ENCODE measurements at regions not wholly inside any gene's neighbourhood (a gene's known extent, or its start where the extent isn't known, plus 50 kb on each side); places are given as distances from the start of the nearest gene placed in this dataset.

GRCh38 chr2:217329023-217329431, 469.2 kb upstream of the TNP1 start:
- DNase-seq = no peak

GRCh38 chr2:217328622-217328978, 468.7 kb upstream of the TNP1 start:
- no peak for DNase-seq

DNA sequence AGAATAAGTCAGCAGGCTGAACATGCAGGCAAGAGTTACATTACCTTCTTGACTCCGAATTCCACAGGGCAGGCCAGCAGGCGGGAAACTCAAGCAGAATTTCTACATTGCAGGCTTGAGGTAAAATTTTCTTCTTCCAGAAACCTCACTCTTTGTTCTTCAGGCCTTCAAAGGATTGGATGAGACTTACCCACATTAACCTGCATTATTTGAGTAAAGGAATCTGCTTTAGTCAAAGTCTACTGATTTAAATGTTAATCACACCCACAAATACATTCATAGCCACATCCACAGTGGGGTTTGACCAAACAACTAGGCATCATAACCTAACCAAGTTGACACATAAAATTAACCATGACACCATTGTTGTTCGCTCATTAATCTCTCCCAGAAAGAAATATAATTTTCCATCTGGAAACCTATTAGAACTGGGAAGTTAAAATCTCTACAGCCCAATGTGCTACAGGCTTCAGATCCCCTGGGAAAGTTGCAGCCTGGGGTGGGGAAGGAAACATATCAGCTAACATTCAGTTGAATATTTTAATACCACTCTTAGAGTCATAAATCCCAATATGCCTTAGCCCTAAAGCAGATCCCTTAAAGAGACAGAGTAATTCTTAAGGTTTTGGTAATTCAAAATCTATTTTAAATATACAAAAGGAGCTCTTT, 468.2 kb upstream of the TNP1 start:
- no peak for DNase-seq

DNA sequence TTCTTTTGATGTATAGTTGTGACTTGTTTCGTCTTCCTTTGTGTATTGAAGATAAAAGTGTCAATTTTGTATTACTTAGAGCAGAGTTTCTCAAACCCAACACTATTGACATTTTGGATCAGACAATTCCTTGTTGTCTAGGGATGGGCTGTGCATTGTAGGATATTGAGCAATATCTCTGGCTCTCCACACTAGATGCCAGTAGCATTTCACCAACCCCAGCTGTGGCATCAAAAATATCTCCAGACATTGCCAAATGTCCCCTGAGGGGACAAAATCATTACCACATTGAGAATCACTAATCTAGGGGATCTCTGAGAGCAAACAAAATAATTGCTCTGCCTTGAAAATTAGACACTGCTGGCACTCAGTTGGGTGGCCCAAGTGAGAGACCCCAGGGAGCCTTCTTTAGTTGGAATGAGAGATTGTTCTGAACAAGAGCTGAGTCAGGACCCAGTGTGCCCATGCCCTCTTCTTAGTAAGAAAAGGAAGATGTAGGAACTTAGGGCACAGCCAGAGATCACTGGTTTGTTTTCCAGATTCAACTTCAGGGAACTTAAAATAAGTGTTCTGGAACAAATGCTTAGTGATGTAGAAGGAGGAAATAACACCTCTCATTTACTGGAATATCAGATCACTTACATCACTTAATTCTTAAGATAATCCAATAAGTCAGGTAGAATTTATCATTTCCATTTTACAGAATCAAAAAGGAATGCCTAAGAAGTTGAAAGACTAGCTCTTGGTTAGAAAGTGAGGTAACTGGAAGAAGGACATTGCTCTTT, 466.6 kb upstream of the TNP1 start:
- DNase-seq = no peak

GRCh38 chr2:217325816-217326215, 466.0 kb upstream of the TNP1 start:
- DNase-seq = no peak

- DNase-seq = no peak
Measured at GRCh38 chr2:217325251-217325650, 465.4 kb upstream of the TNP1 start.

DNA sequence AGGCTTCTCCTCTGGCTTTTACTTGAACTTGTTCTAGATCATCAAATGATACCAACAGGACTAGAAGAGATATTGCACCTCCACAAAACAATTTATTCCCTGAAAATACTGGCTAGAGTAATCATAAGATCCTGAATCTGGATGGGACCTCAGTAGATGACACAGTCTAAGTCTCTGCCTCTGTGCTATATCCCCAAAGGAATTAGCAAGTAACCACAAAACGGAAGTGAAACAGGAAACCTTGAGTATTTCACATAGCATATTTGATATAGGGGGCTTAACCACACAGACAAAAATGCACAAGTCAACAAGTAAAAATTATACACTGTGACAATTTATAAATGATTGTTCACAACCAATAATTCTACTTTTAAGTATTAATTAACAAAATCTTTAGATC, 456.9 kb upstream of the TNP1 start:
- DNase-seq = no peak

DNA sequence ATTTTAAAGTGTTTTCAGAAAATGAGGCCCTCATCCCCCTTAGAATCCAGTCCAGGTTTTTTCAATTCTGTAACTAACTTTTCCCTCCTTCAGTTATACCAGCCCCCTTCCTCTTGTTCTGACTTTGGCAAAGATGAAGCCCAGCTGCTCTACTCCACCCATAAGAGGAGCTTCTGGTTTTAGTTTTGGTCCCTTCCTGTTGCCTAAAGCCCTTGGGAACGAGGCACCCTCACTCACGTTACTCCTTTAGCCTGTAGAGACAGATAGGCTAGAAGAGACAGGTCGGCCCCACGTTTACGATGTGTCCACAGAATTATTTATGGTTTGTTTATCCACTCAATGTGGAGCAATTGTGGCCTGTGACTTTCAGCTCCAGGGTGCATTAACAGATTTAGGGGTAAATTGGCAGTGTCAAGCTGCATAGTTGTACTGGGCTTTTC, 454.2 kb upstream of the TNP1 start:
- no peak for DNase-seq

- DNase-seq = no peak
Measured at GRCh38 chr2:217313386-217313785, 453.5 kb upstream of the TNP1 start.

DNA sequence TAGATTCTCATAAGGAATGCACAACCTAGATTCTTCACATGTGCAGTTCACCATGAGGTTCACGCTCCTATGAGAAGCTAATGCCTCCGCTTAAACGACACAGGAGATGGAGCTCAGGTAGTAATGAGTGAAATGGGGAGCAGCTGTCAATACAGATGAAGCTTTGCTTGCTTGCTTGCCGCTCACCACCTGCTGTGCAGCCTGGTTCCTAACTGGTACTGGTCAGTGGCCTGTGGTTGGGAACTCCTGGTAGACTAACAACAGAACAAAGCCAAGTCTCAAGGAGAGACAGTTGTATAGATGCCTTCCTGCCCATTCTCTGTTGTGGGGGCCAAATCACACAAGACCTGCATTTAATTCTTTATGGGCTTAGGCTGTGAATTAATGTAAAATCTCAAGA, 449.2 kb upstream of the TNP1 start:
- no peak for DNase-seq

DNA sequence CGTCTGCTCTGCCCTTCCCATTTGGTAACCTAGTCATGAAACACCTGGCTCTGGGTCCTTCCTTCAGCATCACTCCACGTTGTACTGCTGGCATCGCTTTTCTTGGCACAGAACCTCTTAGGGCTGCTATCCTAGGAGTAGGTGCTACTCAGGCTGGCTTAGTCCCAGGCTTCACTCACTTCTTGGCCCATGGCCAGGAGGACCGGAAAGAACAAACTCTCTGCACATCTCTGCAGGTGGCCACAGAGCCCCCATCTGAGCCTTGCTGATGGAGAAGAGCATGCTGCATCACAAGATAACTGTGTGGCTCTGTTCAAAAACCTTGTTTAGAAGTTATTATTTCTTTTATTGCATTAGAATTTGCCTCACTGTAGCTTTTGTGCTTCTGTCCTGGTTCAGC, 447.2 kb upstream of the TNP1 start:
- no peak for DNase-seq

DNA sequence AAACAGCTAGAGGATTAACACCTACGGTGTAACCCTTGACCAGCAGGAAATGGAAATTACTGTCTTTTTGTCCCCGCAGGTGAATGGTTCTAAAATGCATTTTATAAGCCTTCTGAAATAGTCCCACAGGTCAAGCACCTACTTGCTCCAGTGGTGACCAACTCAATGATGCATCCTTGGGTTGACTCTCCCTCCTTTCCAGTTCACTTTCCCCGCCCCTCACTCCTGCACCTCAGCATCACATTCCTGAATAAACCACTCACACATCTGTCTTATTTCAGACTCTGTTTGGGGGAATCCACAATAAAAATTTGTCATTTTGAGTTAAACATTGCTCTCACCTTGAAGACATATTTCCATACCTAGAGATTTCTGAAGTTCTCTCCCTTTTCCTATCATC, 446.0 kb upstream of the TNP1 start:
- no peak for DNase-seq

- no peak for DNase-seq
Measured at GRCh38 chr2:217304582-217304981, 444.7 kb upstream of the TNP1 start.

GRCh38 chr2:217302856-217303255, 443.0 kb upstream of the TNP1 start:
- DNase-seq = no peak

DNA sequence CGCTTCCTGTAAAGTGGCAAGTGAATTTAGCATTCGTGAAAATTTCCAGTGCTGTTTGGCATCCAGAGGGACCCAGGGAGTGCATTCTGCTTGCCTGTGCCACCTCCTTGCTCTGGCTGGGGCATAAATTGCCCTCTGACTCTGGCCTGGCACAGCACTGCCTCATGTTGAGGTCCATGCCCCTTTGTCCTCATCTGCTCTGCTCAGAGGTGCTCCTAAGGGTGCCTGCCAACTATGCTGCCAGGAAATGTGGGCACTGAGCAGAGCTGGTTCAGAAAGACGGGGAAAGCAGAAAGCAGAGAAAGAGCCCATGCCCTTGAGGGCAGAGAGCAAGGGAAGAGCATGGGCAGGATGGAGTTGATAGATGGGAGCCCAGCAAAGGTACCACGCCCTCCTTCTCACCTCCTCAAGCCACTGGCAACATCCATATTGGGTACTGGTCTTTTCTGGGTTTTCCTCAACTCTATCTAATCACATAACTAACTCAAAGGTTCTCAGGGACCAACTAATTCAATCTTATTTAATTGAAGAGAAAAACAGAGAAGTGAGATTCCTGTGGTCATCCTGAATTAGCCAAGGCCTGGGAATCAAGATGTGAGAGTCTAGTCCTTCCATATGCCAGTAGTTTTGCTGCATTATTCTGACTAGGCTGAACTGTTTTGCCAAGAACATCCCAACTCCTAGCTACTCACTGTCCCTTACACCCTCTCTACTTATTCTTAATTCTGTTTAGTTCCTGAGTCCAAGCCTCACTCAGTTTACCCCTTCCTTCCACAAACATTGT, 441.5 kb upstream of the TNP1 start:
- no peak for DNase-seq

DNA sequence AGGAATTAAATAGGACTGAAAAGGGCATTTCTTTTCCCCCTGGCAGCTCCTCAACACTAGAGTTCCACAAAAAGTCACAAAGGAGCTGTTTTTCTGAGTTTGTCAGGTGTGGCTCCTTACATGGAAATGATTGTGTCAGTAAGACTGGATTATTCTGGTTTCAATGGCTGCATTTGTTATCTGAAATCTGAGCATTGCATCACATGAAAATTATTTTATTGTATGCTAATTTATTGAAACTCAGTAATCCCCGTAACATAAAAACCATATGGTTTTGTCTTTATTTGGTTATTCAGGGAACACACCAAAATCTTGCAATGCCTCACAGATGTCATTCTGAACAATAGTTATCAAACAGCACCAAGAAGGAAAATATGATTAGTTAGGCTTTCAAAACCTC, 439.7 kb upstream of the TNP1 start:
- DNase-seq = no peak

GRCh38 chr2:217297096-217297495, 437.2 kb upstream of the TNP1 start:
- DNase-seq = no peak

GRCh38 chr2:217294818-217295217, 435.0 kb upstream of the TNP1 start:
- no peak for DNase-seq

GRCh38 chr2:217294211-217294610, 434.3 kb upstream of the TNP1 start:
- no peak for DNase-seq

- DNase-seq = no peak
Measured at GRCh38 chr2:217293607-217294006, 433.7 kb upstream of the TNP1 start.

DNA sequence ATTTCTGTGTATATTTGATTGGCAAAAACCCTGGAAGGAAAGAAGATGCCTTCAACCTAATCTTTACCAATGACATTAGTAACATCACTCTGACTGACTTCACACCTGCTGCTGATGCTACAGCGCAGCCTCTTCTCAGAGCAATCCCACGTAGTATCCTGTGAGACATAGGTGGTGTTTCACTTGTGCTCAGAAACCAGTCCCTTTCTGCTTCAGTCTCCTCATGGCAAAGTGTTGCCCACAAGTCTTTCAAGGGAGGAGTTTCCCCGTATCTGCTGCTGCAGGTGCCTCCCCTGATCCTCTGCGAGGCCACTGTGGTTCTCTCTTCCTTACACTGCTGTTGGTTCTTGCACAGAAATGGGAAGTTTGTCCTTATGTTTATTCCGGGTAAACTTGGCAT, 433.2 kb upstream of the TNP1 start:
- no peak for DNase-seq

DNA sequence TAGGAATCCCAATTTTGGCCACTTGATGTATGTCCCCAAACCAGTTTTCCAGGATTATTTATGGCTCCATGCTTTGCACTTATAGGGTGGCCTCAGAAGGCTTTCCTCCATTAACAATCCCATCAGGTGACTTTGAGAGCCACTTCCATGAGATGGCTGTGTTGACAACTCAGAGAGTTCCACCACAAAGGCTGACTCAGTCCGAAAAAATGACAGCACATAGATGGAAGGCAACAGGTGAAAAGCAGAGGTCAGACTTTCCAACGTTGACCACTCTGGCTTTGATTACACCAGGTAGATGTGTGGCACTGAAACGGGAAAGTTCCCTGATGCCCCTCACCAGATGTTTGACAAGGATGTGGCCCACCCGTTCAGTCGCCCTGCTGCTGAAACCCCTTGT, 431.4 kb upstream of the TNP1 start:
- DNase-seq = no peak

DNA sequence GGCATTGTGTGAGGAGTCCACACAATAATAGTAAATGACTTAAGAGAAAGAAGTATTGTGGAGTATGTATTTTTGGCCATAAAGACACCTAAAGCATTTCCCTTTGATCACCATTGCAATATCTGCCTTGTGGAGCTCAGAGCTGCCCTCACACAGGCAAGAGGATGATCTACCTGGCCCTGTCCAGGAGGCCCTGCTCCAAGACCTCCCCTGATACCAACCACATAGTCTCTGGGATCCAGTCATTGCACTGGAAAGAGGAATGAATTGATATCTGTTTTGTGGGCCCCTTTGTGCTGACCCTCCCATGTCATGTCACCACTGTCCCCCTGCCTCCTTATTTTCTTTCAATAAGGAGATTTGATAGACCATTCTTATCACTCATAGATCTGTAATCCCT, 430.6 kb upstream of the TNP1 start:
- DNase-seq = no peak

DNA sequence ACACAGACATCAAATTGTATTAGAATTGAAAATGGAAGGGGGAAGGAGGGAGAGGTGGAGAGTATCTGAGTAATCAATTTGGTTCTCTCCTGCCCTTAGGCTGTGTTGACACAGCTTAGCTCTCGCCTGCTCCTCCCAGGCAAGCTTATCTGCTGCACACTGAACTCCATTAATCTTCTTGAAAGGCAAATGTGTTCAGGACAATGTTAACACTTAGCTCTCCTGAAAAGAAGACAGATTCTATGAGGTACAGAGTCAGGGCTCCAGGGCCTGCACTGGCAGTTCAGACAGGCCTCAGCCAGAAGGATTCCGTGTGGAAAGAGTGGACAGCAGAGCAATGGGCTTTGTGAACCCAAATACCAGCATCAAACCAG, 430.0 kb upstream of the TNP1 start:
- DNase-seq = no peak
